GM18951 (cell line): ENCODE measurements at regions not wholly inside any gene's neighbourhood (a gene's known extent, or its start where the extent isn't known, plus 50 kb on each side); places are given as distances from the start of the nearest gene placed in this dataset.
"Not testable (repeated sequence)": the region's sequence is repeated elsewhere in the genome, so short reads cannot be mapped to it uniquely, and the experiment has no call there.

Experiments
- POLR2A ChIP-seq: IDR thresholded peaks from 4 replicates; pipeline ENCODE4 v1.6.1; 2011; ENCODE audit warnings: mild to moderate bottlenecking; ENCODE audit not compliant: insufficient read length, insufficient read depth; ENCODE audit errors: extremely low read depth
- in situ Hi-C: fragments of 300-500 bp; cut with MboI; formaldehyde crosslinking; loops from one replicate; pipeline ENCODE4 v1.12.0; 2022; ENCODE audit warnings: low sequenced_read_pairs, mixed read lengths, inconsistent platforms; ENCODE audit not compliant: unreplicated experiment

DNA sequence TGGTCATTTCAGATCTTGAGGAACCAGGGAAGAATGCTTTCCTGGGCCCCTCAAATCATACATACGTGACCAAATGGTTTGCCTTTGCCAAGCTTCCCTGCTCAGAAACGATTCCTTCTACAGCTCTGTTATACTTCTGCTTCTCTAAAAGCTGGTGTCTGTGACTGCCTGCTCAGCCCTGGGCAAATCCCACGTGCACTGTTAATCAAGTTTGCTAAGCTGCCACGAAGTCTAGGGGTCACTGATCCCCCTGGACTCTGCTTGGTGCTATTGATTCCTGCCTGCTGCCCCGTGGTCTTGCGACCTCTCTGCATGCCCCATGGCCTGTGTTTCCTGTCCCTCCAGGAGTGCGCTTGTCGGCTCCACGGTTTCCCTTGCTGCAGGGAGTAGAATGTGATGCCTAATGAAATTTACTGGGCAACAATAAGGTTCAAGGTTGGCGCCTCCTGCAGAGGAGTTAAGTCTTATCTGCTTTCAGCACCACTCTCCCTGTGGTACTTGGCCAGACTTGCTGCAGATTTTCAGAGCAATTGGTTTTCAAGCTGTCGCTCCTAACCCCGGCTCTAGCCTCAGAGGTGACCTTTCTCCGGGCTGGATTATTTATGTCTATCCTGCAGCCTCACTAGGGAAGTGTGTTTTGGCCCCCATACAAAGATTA, 201.6 kb upstream of the FZD8 start:
- in situ Hi-C loops: no loop called here
- no peak for TF ChIP-seq POLR2A

DNA sequence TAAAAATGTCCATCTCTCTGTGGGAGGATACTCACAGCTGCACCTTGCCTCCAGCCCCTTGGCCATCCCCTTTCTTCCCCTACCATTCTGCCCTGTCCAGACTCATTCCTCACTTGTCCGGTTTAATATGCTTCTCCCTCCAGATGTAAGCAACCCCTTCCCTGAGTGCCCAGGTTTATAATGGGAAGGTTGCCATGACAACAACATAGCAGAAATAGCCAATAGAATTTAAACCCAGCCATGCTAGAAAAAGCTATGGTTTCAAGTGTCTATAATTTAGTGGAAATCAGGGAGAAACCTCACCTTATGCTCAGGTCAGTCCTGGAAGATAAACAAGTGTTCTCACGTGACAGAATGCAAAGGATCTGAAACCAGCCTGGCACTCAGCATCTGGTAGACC, 196.0 kb upstream of the FZD8 start:
- in situ Hi-C loops: no loop called here
- no peak for TF ChIP-seq POLR2A

GRCh38 chr10:35835545-35835944, 193.4 kb upstream of the FZD8 start:
- in situ Hi-C loops: no loop called here
- TF ChIP-seq POLR2A: no peak

DNA sequence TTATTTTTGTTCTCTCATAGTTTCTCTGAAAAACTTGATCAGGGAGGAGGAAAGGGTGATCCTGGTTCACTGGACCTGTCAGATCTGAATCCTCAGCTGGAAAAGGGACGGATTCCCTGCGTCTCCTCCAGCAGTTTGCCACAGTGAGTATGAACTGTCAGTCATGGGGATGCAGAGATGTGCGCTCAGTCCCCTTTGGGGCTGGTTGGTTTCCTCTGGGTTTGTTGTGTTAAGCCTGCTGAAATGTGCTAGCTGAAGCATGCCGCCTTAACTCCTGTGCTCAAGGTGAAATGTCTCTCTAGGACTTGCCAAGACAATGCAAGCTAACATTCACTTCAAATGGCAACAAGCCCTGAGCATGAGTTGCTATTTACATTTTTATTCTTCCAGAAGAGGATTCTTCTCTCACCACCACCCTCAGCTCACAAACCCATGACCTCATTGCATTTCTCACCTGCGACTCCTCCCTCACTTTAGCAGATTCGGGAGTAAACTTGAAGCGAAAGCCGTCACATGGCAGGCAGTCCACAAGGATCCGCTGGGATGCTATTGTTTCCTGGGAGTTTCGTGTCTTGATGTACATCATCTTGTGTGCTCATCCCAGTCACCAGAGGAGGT, 192.9 kb upstream of the FZD8 start:
- TF ChIP-seq POLR2A: no peak
- in situ Hi-C loops: no loop called here

DNA sequence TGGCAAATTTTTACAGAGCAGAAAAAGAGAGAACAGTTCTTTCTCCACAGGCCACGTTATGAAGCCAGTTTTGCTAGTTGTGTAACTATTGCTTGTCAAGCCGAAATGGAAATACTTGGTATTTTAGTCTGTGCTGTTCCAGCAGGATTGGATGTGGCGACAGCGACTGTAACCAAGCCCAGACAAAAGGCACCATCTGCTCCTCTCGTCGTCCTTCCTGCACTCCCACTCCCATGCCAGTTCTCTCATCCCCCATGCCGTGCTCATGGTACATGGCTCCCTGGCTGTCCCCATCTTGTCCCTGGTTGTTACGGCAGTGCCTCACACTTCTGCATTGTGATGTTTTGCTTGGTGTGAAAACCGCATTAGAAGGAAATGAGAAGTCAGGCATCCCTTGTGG, 185.7 kb upstream of the FZD8 start:
- in situ Hi-C loops: no loop called here
- no peak for TF ChIP-seq POLR2A

DNA sequence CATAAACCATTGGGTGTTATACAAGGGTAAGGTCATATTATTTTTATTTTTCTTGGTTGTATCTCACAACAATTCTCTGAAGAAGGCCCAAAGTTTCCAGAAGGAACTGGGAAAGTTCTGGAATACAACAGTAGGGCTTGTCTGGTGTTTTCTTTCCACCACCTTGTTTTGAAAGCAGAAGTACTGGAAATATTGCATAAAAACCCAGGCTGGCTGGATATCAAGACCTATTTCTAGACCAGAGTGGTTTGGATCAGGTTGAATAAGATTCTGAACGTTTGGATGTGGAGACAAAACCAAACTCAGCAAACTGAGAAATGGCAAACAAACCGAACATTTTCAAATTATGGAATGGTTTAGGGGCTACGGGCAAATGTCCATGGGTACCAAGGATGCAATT, 182.6 kb upstream of the FZD8 start:
- TF ChIP-seq POLR2A: no peak
- in situ Hi-C loops: no loop called here

GRCh38 chr10:35822316-35822715, 180.2 kb upstream of the FZD8 start:
- TF ChIP-seq POLR2A: no peak
- in situ Hi-C loops: no loop called here

DNA sequence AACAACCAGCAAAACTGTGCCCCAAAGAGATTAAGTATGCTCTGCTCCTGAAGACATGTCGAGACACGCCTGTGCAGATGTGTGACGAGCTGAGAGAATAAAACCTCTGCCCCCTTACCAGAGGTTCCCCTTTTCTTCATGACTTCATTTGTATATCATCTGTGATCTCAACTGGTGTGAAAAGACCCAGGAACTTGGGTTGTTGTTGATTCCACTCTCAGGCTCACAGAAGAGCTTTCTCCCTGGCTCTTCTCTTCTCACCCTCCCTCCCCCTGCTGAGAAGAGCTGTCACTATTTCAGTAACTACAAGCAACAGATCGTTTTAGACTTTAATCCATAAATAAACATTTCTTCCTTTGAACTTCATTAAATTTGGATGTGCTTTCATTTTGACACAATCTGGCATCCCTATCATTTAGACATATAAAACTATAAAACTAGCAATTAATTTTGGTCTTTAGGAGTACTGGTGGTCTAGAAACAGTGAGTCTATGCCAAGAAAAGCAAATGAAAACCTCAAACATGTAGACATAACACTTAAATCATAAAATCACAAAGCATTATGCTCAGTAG, 179.3 kb upstream of the FZD8 start:
- TF ChIP-seq POLR2A: no peak
- in situ Hi-C loops: no loop called here

DNA sequence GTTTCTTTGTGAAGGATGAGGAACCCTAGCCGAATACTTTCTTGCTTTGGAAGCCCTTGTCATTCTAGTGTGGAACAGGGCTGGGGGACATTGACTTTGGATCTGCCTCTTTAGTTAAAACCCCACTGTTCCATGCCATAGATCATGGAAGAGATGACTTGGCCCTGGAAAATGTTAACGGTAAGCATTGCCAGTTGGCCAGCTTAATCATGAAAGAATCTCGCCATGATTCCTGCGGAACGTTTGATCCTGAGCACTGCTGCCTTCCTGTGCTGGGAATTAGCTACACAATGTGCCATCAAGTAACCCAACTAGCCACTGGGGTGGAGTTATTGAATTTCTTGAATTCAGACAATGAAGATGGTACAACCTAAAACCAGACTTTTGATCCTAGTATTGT, 177.6 kb upstream of the FZD8 start:
- in situ Hi-C loops: no loop called here
- TF ChIP-seq POLR2A: no peak

GRCh38 chr10:35819011-35819410, 176.9 kb upstream of the FZD8 start:
- in situ Hi-C loops: no loop called here
- TF ChIP-seq POLR2A: no peak

- in situ Hi-C loops: not testable (repeated sequence)
Measured at GRCh38 chr10:35817109-35817508, 175.0 kb upstream of the FZD8 start.

- no peak for TF ChIP-seq POLR2A
Measured at GRCh38 chr10:35813219-35813618, 171.1 kb upstream of the FZD8 start.

GRCh38 chr10:35808344-35808743, 166.2 kb upstream of the FZD8 start:
- in situ Hi-C loops: no loop called here
- no peak for TF ChIP-seq POLR2A

More at GRCh38 chr10:35813219-35813618, 171.1 kb upstream of the FZD8 start:
- in situ Hi-C loops: no loop called here

DNA sequence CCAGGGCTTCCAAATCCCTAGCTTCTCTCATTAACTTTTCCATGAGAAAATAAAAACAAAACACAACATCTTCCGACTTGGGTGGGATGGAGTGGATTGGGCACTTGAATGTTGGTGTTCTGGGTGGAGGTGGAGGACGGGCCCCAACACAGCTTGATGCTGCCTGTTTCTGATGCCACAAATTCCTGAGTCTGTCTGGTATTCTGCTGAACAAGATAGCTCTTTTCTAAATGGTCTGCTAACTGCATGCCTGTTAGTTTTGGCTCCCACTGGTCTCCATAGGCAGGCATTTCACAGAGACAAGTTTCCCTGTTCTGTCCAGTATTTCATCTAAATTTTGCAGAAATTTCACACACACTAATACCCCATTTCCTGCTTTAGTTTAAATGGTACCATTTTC, 160.9 kb upstream of the FZD8 start:
- in situ Hi-C loops: no loop called here
- TF ChIP-seq POLR2A: no peak
